ENCODE measurements at regions not wholly inside any gene's neighbourhood (a gene's known extent, or its start where the extent isn't known, plus 50 kb on each side); places are given as distances from the start of the nearest gene placed in this dataset.

DNA sequence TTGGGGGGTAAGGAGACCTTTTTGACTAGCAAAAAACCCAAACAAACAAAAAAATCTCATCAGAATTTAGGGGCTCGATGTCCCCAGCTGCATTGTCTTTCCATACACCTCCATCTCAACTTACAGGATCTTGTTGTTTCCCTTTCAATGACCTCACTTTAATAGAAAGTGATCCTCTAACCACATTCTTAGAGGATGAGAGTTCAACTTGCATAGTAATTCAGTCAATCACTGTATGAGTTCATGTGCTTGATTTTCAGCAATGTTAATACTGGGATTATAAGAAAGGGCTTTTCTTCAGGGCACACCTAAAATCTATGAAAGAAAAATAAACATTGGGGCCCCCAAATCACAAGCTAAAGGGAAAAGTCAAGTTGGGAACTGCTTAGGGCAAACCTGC lies 1512.0 kb downstream of the SLITRK1 start:
- TF ChIP-seq CTCF (IDR thresholded peaks at IDR 0.05) (no peak), POLR2A (IDR thresholded peaks at IDR 0.05) (no peak), POLR2AphosphoS5 (IDR thresholded peaks at IDR 0.05) (no peak)

Data from upper lobe of left lung (tissue), 4 donors.